ENCODE measurements at regions not wholly inside any gene's neighbourhood (a gene's known extent, or its start where the extent isn't known, plus 50 kb on each side); places are given as distances from the start of the nearest gene placed in this dataset.
"Not testable (repeated sequence)": the region's sequence is repeated elsewhere in the genome, so short reads cannot be mapped to it uniquely, and the experiment has no call there.

DNA sequence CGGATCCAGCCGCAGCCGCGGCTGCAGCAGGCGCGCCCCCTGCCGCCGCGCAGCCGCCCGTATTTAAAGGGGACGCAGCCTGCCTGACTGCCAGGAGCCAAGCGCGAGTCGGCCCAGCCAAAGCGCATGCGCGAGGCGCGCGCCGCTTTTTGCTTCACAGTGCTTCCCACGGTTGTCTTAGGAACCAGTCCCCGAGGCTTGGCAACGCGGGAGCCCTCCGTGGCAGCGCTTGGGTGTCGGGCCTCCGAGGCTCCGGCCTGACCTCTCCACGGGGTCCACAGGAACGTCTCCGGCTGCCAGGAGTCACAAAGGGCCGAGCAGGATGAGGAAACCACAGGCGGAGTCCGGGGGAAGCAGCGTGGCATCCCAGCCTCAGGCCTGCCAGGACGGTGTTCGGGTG, 689.3 kb downstream of the KCNJ18 start:
- DNase-seq (ENCODE audit: low read depth, low spot score); H3K4me3 ChIP-seq (ENCODE audit: low read length): not testable (repeated sequence)

DNA sequence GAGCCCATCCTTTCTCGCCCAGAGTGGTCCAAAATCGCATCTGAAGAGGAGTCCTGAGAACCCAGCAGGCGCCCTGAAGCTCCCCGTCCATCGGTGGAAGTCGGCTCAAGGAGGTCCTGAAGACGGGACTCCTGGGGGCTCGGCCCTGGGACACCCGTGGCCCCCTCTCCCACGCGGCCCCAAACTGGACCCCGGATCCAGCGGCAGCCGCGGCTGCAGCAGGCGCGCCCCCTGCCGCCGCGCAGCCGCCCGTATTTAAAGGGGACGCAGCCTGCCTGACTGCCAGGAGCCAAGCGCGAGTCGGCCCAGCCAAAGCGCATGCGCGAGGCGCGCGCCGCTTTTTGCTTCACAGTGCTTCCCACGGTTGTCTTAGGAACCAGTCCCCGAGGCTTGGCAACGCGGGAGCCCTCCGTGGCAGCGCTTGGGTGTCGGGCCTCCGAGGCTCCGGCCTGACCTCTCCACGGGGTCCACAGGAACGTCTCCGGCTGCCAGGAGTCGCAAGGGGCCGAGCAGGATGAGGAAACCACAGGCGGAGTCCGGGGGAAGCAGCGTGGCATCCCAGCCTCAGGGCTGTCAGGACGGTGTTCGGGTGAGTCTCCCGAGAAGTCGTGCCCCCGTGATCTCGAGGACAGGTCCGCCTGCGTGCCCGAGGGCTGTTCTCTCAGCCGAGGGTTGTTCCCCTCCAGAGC, 691.6 kb downstream of the KCNJ18 start:
- not testable (repeated sequence) for H3K4me3 ChIP-seq (ENCODE audit: low read length); DNase-seq (ENCODE audit: low read depth, low spot score)

DNA sequence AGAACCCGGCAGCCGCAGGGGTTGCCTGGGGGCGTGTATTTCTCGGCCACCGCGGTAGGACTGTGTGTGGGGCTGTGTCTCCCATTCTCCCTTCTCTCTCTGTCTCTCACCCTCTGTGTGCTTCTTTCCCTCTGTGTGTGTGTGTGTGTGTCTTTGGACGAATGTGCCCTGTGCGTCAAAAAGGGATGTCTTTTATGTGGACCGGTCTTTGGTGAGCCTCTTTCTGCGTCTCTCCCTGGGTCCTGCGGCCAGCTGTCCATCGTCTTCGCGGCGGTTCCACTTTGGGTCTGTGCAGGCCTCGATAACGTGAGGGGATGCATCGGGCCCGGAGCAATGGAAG, 692.1 kb downstream of the KCNJ18 start:
- not testable (repeated sequence) for H3K4me3 ChIP-seq (ENCODE audit: low read length); DNase-seq (ENCODE audit: low read depth, low spot score)

DNA sequence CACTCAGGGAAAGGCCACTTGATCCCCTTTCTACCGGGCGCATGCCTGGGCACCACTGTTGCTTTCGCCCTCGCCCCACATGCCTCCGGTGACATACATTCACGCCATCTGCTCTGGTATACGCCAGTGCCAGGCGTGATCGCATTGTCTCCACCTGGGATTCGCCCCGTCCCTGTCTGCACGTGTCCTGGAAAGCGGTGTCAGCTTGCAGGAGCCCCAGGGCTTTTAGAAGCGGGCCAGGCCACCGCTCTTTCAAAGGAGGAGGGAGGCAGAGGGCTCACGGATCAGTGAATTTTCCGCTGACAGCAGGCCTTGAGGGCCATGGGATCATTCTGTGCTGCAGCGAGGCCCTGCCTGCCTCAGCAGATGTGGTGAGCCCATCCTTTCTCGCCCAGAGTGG, 706.1 kb downstream of the KCNJ18 start:
- DNase-seq (ENCODE audit: low read depth, low spot score); H3K4me3 ChIP-seq (ENCODE audit: low read length): not testable (repeated sequence)

DNA sequence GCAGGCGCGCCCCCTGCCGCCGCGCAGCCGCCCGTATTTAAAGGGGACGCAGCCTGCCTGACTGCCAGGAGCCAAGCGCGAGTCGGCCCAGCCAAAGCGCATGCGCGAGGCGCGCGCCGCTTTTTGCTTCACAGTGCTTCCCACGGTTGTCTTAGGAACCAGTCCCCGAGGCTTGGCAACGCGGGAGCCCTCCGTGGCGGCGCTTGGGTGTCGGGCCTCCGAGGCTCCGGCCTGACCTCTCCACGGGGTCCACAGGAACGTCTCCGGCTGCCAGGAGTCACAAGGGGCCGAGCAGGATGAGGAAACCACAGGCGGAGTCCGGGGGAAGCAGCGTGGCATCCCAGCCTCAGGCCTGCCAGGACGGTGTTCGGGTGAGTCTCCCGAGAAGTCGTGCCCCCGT, 706.7 kb downstream of the KCNJ18 start:
- DNase-seq (ENCODE audit: low read depth, low spot score); H3K4me3 ChIP-seq (ENCODE audit: low read length): not testable (repeated sequence)

DNA sequence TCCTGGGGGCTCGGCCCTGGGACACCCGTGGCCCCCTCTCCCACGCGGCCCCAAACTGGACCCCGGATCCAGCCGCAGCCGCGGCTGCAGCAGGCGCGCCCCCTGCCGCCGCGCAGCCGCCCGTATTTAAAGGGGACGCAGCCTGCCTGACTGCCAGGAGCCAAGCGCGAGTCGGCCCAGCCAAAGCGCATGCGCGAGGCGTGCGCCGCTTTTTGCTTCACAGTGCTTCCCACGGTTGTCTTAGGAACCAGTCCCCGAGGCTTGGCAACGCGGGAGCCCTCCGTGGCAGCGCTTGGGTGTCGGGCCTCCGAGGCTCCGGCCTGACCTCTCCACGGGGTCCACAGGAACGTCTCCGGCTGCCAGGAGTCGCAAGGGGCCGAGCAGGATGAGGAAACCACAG, 712.8 kb downstream of the KCNJ18 start:
- DNase-seq (ENCODE audit: low read depth, low spot score); H3K4me3 ChIP-seq (ENCODE audit: low read length): not testable (repeated sequence)

DNA sequence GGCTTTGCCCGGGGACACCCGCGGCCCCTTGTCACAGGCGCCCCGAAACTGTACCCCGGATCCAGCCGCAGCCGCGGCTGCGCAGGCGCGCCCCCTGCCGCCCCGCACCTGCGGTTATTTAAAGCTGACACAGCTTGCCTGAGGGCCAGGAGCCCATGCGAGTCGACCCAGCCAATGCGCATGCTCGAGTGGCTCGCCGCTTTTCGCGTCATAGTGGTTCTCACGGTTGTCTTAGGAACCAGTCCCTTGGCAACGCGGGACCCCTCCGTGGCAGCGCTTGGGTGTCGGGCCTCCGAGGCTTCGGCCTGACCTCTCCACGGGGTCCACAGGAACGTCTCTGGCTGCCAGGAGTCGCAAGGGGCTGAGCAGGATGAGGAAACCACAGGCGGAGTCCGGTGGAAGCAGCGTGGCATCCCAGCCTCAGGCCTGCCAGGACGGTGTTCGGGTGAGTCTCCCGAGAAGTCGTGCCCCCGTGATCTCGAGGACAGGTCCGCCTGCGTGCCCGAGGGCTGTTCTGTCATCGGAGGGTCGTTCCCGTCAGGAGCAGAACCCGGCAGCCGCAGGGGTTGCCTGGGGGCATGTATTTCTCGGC, 716.9 kb downstream of the KCNJ18 start:
- no peak for DNase-seq (ENCODE audit: low read depth, low spot score)
- H3K4me3 ChIP-seq (ENCODE audit: low read length): no peak overlapping the region

DNA sequence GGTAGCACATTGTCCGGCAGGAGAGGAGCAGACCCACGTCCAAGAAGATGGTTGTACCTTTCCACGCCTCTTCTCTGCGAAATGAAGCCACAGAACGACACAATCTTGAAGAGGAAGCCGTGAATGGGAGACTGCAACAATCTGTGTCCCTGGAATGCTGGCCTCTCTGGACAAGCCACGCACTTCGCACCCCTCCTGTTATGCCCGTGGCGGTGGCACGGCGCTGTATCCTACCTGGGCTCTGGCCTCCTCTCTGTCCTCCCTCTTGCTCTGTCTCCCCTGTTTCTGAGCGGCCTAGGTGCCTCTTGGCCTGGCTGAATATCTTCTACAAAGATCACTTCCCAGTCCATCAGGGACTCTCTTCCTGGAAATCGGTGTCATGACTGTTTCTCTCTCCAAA, 717.8 kb downstream of the KCNJ18 start:
- no peak for DNase-seq (ENCODE audit: low read depth, low spot score)

DNA sequence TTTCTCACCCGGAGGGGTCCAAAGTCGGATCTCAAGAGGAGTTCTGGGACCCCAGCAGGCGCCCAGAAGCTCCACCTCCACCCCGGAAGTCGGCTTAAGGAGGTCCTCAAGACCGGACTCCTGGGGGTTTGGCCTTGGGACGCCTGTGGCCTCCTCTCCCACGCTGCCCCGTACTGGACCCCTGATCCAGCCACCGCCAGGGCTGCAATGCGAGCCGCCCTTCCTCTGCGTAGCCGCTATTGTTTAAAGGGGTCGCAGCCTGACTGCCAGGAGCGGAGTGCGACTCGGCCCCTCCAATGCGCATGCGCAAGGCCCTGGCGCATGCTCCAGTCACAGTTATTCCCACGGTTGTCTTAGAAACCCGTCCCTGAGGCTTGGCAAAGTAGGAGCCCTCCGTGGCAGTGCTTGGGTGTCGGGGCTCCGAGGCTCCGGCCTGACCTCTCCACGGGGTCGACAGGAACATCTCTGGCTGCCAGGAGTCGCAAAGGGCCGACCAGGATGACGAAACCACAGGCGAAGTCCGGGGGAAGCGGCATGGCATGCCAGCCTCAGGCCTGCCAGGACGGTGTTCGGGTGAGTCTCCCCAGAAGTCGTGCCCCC, 719.0 kb downstream of the KCNJ18 start:
- DNase-seq (ENCODE audit: low read depth, low spot score): no peak
- no peak overlapping the region for H3K4me3 ChIP-seq (ENCODE audit: low read length)

More for the DNA sequence above, 717.8 kb downstream of the KCNJ18 start:
- H3K4me3 ChIP-seq (ENCODE audit: low read length): no peak overlapping the region

DNA sequence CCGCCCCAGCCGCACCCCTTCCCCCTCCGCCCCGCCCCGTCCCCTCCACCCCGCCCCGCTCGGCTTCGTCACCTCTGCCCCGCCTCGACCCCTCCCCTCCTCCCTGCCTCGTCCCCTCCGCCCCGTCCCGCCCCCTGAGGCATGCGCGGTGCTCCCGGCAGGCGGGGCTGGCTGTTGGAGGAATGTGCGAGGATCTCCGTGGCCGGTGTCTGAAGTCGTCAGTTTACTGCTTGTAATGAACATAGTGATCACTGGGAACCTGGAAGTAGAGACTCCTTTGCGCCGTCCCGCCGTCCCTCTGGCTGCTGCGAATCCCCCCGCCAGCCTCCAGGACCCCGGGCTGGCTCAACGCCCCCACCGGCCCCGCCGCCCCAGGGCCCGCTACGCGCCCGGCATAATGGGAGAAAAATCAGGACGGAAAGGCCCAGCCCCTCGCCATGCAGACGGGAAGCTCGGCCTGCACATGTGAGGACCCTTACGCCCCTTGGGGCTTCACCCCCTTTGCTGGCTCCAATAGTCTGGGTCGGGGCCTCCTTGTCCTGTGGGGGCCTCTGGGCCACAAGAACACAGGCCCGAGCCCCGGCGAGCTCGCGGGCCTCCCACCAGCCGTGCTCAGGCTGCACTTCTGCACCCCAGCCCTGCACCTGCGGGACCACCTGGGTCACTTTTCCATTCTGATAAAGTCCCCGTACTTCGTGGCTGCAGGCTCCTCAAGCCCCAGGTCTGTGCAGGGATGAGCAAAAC, 743.1 kb downstream of the KCNJ18 start:
- H3K4me3 ChIP-seq (ENCODE audit: low read length): no peak overlapping the region
- DNase-seq (ENCODE audit: low read depth, low spot score): no peak

DNA sequence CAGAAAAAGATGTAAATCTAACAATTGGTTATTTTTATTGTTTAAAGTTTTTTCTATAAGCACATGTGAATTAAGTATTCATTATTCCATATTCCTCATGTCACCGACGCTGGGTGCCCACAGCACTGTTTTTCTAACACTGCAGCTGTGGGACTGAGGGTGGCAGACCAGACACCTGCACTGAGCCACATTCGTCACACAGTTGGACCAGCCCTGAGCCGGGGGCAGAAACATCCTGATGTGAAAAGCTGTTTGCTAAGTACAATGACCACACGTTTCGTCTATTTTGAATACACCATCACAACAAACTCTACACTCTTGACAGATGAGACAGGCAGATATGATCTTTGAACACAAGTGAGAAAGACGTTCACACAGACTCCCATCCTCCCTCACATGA, 749.5 kb downstream of the KCNJ18 start:
- peak; percentile 47 for DNase-seq (ENCODE audit: low read depth, low spot score)
- H3K4me3 ChIP-seq (ENCODE audit: low read length): no peak overlapping the region

DNA sequence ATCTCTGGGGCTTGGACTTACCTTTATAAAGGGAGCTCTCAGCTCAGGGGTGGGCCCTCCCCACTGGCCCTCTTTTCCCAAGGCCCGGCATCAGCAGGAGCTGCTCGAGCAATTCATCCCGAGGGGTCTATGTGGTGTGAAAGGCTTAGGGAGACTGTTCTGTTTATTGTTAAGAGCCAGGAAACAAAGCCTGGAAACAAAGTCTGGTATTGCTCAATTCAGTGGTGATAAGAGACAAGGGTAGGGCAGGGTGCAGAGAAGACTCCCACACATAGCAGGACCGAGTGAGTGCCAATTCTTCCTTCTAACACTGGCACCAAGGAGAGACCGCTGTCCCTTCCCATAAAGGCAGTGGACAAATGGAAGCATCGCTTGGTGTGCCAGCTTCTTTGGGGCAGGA, 750.7 kb downstream of the KCNJ18 start:
- DNase-seq (ENCODE audit: low read depth, low spot score): no peak
- no peak overlapping the region for H3K4me3 ChIP-seq (ENCODE audit: low read length)

DNA sequence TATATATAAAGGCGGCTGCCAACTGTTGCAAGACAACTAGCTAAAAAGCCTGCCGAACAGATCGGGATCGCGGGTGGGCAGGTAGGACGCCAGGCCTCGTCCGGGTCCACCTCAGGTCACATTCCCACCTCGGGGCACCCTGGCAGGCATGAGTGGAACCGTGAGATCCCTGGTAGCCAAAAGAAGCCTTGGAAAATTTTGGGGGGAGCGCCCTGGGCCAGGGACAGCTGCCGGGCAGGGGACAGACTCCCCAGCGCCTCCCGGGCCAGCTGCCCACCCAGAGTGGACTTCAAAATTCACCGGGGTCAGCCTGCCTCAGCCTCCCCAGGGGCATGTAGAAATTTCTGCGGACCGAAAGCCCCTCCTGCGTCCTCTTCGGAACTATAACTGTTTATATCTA, 760.9 kb downstream of the KCNJ18 start:
- no peak overlapping the region for H3K4me3 ChIP-seq (ENCODE audit: low read length)
- DNase-seq (ENCODE audit: low read depth, low spot score): no peak

DNA sequence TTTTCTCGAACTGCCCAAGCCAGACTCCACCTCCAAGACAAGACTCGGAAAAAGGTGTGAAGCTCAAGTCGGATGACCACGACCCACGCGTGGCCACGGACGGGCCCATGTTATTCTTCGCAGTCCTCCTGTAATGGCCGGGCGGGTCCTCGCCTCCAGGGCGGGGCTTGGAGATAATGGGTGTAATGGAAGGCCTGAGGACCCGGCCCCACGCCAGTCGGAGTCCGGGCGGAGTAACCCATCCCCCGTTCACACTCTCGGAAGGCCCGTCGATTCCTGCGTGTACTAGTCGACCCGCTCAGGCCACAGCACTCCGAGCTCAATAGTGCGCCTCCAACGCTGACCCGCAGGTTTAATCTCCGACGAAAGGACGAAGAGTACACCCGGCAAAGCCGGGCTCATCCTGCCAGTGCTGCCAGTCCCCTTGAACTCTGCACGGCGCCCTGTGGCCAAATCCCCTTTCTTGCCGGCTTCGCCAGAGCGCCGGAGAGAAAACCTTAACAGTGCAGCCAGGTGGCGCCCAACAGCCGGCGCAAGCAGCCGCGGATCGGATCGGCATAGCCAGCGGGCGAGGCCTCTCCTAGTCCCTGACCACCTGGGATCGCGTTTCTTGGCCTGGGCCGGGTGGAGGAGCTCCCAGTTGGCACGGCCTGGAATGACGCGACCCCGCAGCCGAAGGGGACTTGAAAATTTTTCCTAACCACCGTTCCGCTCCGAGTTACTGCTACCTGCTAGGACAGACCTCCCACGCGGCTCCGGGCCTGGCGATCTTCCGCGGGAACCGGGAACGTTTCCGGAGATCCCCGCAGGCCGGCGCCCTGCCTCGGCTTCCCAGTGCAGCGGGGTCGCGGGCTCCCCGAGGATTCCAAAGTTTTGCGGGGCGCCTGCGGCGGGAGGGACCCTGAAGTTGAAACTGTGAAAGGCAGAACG, 762.0 kb downstream of the KCNJ18 start:
- DNase-seq (ENCODE audit: low read depth, low spot score): no peak
- no peak overlapping the region for H3K4me3 ChIP-seq (ENCODE audit: low read length)

DNA sequence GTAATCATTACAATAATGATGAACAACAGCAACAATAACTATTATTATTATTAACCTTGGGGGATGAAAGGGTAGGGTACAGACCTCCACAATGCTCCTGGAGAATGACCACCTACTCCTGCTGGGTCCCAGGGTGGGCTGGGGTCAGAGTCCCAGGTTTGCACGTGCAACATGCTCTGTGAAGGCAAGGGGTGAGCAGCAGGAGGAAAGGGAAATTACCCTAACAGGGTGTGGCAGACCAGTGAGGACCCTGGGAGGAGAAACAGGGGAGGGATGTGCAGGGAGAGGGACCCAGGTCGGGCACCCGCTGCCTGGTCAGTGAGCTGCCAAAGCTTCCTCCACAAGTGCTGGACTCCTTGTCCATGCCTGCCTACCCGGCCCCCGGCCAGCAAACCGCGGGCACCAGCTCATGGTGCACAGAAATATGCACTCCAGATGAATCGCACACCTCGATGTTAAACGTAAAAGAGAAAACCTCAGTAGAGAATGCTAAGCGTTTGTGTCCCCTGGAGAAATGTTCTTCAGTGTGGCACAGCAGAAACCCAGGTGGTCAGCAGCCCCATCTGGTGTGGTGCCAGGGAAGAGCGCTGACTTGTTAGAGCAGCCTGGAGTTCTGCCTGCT, 767.1 kb downstream of the KCNJ18 start:
- DNase-seq (ENCODE audit: low read depth, low spot score): no peak
- no peak overlapping the region for H3K4me3 ChIP-seq (ENCODE audit: low read length)

DNA sequence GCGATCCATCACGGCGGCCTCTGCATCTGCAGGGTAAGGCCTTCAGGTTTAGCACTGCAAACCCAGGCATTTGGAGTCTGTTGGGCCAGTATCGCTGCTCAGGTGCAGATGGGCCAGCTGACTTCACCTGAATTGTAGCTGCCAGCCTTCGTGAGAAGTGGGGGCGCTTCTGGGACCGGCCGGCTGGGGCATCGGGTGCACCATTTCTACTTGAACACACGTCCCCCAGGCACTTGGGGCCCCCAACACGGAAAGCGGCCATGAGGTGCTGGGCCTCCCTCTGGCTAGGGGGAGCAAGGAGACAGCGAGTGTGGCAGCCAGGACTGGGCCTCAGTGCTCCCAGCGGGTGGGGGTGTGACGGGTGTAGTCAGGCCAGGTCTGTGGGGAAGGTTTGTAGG, 767.6 kb downstream of the KCNJ18 start:
- H3K4me3 ChIP-seq (ENCODE audit: low read length): no peak overlapping the region
- DNase-seq (ENCODE audit: low read depth, low spot score): no peak

DNA sequence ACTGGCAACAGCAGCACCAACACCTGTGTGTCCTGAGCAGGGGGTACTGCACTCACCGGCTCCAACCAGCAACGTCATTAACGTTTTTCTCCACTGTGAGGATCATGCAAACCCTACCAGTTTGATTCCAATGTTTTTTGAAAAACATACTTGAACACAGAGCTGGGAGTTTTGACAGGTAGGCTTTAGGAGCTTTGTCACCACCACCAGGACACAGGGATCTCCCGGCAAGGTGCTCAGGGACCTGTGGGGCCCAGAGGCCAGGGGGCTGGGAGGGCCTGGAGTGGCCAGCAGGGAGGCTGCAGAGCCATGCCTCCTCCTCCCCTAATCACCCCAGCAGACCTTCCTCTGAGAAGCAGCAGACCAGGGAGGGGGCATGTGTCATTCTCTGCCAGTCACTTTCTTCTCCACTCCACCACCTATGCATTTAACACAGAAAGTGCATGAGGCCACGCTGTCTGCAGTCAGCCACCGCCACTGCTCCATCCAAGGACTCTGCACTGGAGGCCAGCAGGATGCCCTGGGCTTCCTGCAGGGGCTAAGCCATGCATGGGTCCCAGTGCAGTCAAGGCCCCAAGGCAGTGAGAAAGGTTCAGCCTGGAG, 768.2 kb downstream of the KCNJ18 start:
- no peak overlapping the region for H3K4me3 ChIP-seq (ENCODE audit: low read length)
- no peak for DNase-seq (ENCODE audit: low read depth, low spot score)

DNA sequence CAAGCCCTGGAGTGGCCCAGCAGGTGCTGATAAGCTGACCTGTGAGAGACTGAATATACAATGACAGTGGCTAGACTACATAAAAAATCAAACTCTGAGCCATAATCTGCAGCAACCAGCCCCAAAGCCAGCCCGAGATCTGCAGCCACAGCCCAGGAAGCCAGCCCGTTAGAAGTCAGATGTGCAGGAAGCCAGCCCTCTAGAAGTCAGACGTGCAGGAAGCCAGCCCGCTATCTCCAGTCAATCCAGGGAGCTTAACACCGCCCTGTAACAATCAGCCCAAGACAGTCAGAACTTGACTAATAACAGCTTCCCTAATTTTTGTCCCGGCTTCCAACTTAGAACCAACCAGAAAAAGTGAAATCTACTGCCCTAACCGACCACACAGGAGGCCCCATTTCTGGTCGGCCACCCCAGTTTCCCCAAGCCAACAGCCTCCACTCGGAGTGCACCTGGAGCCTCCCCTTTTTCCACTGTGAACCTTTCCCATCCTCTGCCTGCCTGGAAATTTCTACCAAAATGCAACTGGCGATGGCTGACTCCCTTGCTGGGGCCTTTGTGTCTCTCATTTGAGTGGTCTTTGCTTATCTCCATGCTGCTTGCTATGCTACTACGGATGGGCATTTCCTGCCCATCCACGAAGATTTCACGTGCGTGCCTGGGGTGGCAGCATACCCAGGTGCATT, 769.3 kb downstream of the KCNJ18 start:
- no peak overlapping the region; the same call in 1 of the 2 replicates for H3K4me3 ChIP-seq (ENCODE audit: low read length)
- peak; percentile 83 for DNase-seq (ENCODE audit: low read depth, low spot score)
